ENCODE measurements at regions not wholly inside any gene's neighbourhood (a gene's known extent, or its start where the extent isn't known, plus 50 kb on each side); places are given as distances from the start of the nearest gene placed in this dataset.

GRCh38 chr7:21123586-21123985 is 304.3 kb upstream of the SP4 start:
- intact Hi-C loops (cut with DNase I, micrococcal nuclease): no loop called here
- no peak for ATAC-seq
- no peak for DNase-seq

GRCh38 chr7:21125297-21125696 is 302.6 kb upstream of the SP4 start:
- DNase-seq (no peak), ATAC-seq (no peak)
- intact Hi-C loops (cut with DNase I, micrococcal nuclease): no loop called here

- peak; percentile 22 for ATAC-seq
Measured at GRCh38 chr7:21128062-21128817, 299.6 kb upstream of the SP4 start.

GRCh38 chr7:21131897-21132296 is 296.0 kb upstream of the SP4 start:
- intact Hi-C loops (cut with DNase I, micrococcal nuclease): no loop called here
- DNase-seq (no peak), ATAC-seq (no peak)

More at GRCh38 chr7:21128062-21128817, 299.6 kb upstream of the SP4 start:
- intact Hi-C loops (cut with DNase I, micrococcal nuclease): no loop called here
- DNase-seq: no peak

- ATAC-seq: no peak
- intact Hi-C loops (cut with DNase I, micrococcal nuclease): no loop called here
Measured at GRCh38 chr7:21134631-21135030, 293.3 kb upstream of the SP4 start.

GRCh38 chr7:21135437-21135836 is 292.4 kb upstream of the SP4 start:
- intact Hi-C loops (cut with DNase I, micrococcal nuclease): no loop called here
- DNase-seq (no peak), ATAC-seq (peak; percentile 83)

More at GRCh38 chr7:21134631-21135030, 293.3 kb upstream of the SP4 start:
- no peak for DNase-seq

GRCh38 chr7:21137640-21138039 is 290.2 kb upstream of the SP4 start:
- intact Hi-C loops (cut with DNase I, micrococcal nuclease): no loop called here
- no peak for DNase-seq
- ATAC-seq: no peak

GRCh38 chr7:21140622-21141021 is 287.3 kb upstream of the SP4 start:
- peak; percentile 94 for ATAC-seq
- peak in 1 of 2 donors; percentile 31 for DNase-seq
- intact Hi-C loops (cut with DNase I, micrococcal nuclease): no loop called here

- DNase-seq (no peak), ATAC-seq (no peak)
- intact Hi-C loops (cut with DNase I, micrococcal nuclease): no loop called here
Measured at GRCh38 chr7:21141476-21141875, 286.4 kb upstream of the SP4 start.

GRCh38 chr7:21142081-21142480 is 285.8 kb upstream of the SP4 start:
- ATAC-seq: no peak
- no peak for DNase-seq
- intact Hi-C loops (cut with DNase I, micrococcal nuclease): no loop called here

- no peak for DNase-seq
- no peak for ATAC-seq
- intact Hi-C loops (cut with DNase I, micrococcal nuclease): no loop called here
Measured at GRCh38 chr7:21146642-21147423, 281.1 kb upstream of the SP4 start.

- no peak for ATAC-seq
- intact Hi-C loops (cut with DNase I, micrococcal nuclease): no loop called here
- no peak for DNase-seq
Measured at GRCh38 chr7:21149809-21150208, 278.1 kb upstream of the SP4 start.

- peak; percentile 98 for ATAC-seq
- intact Hi-C loops (cut with DNase I, micrococcal nuclease): no loop called here
- DNase-seq: no peak
Measured at GRCh38 chr7:21154614-21155013, 273.3 kb upstream of the SP4 start.

- intact Hi-C loops (cut with DNase I, micrococcal nuclease): no loop called here
- DNase-seq (no peak), ATAC-seq (no peak)
Measured at GRCh38 chr7:21159506-21159905, 268.4 kb upstream of the SP4 start.

- ATAC-seq (no peak), DNase-seq (no peak)
- intact Hi-C loops (cut with DNase I, micrococcal nuclease): no loop called here
Measured at GRCh38 chr7:21160401-21160800, 267.5 kb upstream of the SP4 start.

GRCh38 chr7:21167942-21168341 is 259.9 kb upstream of the SP4 start:
- DNase-seq: no peak
- no peak for ATAC-seq
- intact Hi-C loops (cut with DNase I, micrococcal nuclease): no loop called here

- intact Hi-C loops (cut with DNase I, micrococcal nuclease): no loop called here
- DNase-seq: no peak
- no peak for ATAC-seq
Measured at GRCh38 chr7:21169667-21170580, 258.0 kb upstream of the SP4 start.

GRCh38 chr7:21172800-21173199 is 255.1 kb upstream of the SP4 start:
- DNase-seq (no peak), ATAC-seq (no peak)
- intact Hi-C loops (cut with DNase I, micrococcal nuclease): no loop called here

GRCh38 chr7:21173436-21173835 is 254.4 kb upstream of the SP4 start:
- no peak for ATAC-seq
- no peak for DNase-seq
- intact Hi-C loops (cut with DNase I, micrococcal nuclease): no loop called here
